Type B pancreatic cell (in vitro differentiated cells): ENCODE measurements at regions not wholly inside any gene's neighbourhood (a gene's known extent, or its start where the extent isn't known, plus 50 kb on each side); places are given as distances from the start of the nearest gene placed in this dataset.
A peak's percentile ranks its signal among the peaks of the same experiment; 100 is the strongest.

Experiments used
- DNase-seq: peaks from one replicate; pipeline ENCODE4 v3.0.0; 2021; ENCODE audit warnings: mixed read lengths; ENCODE audit not compliant: unreplicated experiment; ENCODE audit errors: extremely low spot score
- H3K27ac Mint-ChIP-seq: 2 replicates; pipeline ENCODE4 v1.8.0; 2021; ENCODE audit warnings: mild to moderate bottlenecking, mixed read lengths
- H3K27me3 Mint-ChIP-seq: 2 replicates; pipeline ENCODE4 v1.8.0; 2021; ENCODE audit warnings: mixed read lengths
- H3K36me3 Mint-ChIP-seq: 2 replicates; pipeline ENCODE4 v1.8.0; 2021; ENCODE audit warnings: mixed read lengths
- H3K4me1 Mint-ChIP-seq: one replicate; pipeline ENCODE4 v1.8.0; 2021; ENCODE audit warnings: mixed read lengths; ENCODE audit not compliant: unreplicated experiment
- H3K4me3 Mint-ChIP-seq: 2 replicates; pipeline ENCODE4 v1.8.0; 2021; ENCODE audit warnings: mild to moderate bottlenecking, mixed read lengths
- H3K9me3 Mint-ChIP-seq: 2 replicates; pipeline ENCODE4 v1.8.0; 2021; ENCODE audit warnings: mixed read lengths
- TF ChIP-seq, protein P1 (sequence below): fragments of 200-600 bp; sonication (generic); conservative IDR thresholded peaks from 2 replicates; pipeline ENCODE4 v1.5.0; 2021; ENCODE audit warnings: antibody characterized with exemption, mild to moderate bottlenecking

DNA sequence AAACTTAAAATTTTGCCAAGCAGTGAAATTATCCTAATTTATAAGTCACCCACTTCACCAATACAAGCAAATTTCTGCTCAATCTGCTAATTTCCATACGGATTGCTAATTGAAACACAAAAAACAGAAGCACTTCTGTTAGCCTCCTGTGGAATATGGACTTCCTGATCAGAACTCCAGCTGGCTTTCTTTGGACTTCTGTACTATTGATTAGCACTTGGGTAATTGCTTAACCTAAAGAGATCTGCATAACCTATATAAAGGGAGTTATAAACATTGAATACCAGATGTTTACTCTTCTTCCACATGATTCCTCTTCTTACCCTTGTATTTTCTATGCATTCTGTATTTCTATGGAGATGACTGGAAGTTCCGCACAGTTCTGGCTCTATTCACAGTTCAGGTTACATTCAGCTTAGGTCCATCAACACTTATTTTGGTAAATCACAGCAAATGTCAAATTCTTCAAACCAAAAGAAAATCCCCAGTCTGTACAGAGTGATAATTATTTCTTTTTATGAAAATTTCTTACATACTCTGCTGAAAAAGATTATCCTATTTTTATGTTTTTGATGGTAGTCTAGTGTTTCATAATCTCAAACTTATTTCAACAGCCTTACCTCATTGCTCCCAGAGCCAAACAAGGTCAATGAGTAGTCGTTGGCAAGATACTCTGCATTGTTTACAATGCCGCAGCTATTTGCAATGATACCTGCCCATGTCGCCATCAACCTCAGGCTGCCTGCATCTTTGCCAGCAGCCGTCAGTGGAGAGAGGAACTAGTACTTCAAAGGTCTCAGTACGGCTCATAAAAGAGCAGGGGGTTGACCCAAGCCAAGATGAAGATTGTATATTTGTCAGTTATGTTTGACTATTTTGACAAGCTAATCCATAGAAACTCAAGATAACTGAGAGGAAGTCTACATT is 225.6 kb downstream of the AHR start:
- Mint-ChIP-seq H3K27ac (peak overlapping the region; percentile 30), H3K4me3 (no peak overlapping the region), H3K4me1 (peaks cover 7% of the 10 kb centered on the region), H3K27me3 (no peaks in the 10 kb centered on the region), H3K9me3 (peaks cover 8% of the 10 kb centered on the region), H3K36me3 (no peaks in the 10 kb centered on the region)
- no peak for DNase-seq
- TF ChIP-seq, protein P1, sequence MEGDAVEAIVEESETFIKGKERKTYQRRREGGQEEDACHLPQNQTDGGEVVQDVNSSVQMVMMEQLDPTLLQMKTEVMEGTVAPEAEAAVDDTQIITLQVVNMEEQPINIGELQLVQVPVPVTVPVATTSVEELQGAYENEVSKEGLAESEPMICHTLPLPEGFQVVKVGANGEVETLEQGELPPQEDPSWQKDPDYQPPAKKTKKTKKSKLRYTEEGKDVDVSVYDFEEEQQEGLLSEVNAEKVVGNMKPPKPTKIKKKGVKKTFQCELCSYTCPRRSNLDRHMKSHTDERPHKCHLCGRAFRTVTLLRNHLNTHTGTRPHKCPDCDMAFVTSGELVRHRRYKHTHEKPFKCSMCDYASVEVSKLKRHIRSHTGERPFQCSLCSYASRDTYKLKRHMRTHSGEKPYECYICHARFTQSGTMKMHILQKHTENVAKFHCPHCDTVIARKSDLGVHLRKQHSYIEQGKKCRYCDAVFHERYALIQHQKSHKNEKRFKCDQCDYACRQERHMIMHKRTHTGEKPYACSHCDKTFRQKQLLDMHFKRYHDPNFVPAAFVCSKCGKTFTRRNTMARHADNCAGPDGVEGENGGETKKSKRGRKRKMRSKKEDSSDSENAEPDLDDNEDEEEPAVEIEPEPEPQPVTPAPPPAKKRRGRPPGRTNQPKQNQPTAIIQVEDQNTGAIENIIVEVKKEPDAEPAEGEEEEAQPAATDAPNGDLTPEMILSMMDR, result no peak

DNA sequence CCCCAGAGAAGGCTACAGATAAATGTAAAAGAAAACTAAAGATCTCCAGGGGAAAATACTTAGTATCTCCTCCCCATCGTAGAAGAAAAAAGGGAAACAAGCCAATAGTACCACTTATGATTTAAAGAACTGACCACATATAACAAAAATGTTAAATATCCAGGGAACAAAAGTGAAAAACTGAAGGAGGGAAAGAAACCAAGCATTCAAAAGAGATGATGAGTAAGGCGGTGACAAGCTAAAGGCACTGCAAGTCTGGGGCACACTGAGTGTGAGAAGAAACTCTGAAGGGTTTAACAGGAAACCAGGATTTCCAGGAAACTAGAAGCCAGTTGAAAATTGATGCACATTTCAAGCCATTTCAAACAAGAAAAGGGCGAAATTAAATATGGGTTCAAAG is 226.3 kb downstream of the AHR start:
- Mint-ChIP-seq H3K4me3 (no peak overlapping the region), H3K27ac (peak overlapping the region; percentile 30), H3K27me3 (no peaks in the 10 kb centered on the region), H3K4me1 (peaks cover 7% of the 10 kb centered on the region), H3K9me3 (peaks cover 8% of the 10 kb centered on the region), H3K36me3 (no peaks in the 10 kb centered on the region)
- no peak for DNase-seq
- TF ChIP-seq, protein P1, result no peak

DNA sequence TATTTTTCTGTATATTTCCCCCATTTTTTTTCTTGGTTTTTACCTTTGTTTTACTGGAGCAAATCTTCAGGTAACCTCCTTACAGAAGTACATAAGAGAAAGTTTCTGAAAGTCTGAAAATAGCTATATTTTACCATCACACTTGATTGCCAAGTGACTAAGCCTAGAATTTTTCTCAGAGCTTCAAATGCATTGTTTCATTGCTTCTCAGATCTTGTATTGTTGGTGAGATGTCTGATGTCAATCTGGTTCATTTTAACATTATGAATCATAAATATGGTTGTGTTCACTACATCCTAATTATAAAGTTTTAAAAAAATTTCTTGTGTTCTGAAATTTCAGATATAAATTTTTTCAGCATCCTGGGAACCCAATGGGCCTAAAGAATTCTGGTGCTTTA is 228.2 kb downstream of the AHR start:
- Mint-ChIP-seq H3K9me3 (peaks cover 8% of the 10 kb centered on the region), H3K4me3 (no peak overlapping the region), H3K27me3 (no peaks in the 10 kb centered on the region), H3K36me3 (no peaks in the 10 kb centered on the region), H3K4me1 (peaks cover 7% of the 10 kb centered on the region), H3K27ac (no peak overlapping the region)
- DNase-seq, result no peak
- TF ChIP-seq, protein P1, result no peak

DNA sequence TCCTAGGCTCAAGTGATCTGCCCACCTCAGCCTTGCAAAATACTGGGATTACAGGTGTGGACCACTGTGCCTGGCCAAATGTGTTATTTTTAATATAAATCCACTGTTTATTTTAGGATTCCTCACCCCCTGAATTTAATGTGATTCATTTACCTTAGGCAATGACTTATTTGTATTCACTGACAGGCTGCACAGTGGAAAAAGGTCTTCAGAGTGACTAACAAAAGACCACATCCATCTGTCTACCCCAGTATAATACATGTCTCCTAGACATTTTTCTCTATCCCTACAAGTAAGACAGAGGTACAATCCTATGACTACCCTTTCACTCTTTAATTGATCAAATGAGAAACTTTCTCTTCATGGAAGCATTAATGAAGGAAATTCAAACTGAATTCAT is 230.2 kb downstream of the AHR start:
- no peaks in the 10 kb centered on the region for H3K27me3 Mint-ChIP-seq
- no peaks in the 10 kb centered on the region for H3K36me3 Mint-ChIP-seq
- TF ChIP-seq, protein P1, result no peak
- peaks cover 8% of the 10 kb centered on the region for H3K9me3 Mint-ChIP-seq
- H3K4me3 Mint-ChIP-seq, result no peak overlapping the region
- peaks cover 7% of the 10 kb centered on the region for H3K4me1 Mint-ChIP-seq
- no peak overlapping the region for H3K27ac Mint-ChIP-seq
- DNase-seq, result no peak

DNA sequence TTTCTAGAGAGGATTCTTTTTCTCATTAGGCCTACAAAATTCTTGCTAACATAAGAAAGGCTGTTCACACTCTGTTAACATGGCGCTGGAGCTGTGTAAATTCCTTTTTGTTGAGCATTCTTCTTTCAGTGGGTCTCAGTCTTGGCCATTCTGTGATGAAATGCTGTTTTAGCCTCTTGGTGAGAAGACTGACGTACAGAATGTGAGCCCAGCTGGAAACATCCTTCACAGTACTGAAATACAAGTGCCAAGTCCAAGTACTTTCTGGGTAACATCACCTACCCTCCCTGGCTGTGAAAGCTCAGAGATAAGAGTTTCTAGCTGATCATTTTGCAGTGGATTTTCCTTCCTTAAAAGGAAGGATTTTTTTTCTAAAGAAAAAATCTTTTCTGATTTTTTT is 231.8 kb downstream of the AHR start:
- Mint-ChIP-seq H3K4me3 (no peak overlapping the region), H3K27ac (no peak overlapping the region), H3K27me3 (no peaks in the 10 kb centered on the region), H3K9me3 (no peaks in the 10 kb centered on the region), H3K36me3 (no peaks in the 10 kb centered on the region), H3K4me1 (no peaks in the 10 kb centered on the region)
- no peak for DNase-seq
- TF ChIP-seq, protein P1, result no peak
